NCI-H2227 treated with DMSO at 0.1 percent for 48 hours (cell line): ENCODE measurements at regions not wholly inside any gene's neighbourhood (a gene's known extent, or its start where the extent isn't known, plus 50 kb on each side); places are given as distances from the start of the nearest gene placed in this dataset.

ENCODE experiments used
- DNase-seq: peaks from one replicate; lab custom pipeline; 2025; lab: John Stamatoyannopoulos, UW

GRCh38 chr2:144701259-144701658 lies 181.3 kb upstream of the ZEB2 start:
- DNase-seq, result no peak

- DNase-seq, result no peak
Measured at GRCh38 chr2:144698156-144698555, 178.2 kb upstream of the ZEB2 start.

GRCh38 chr2:144695657-144696056 lies 175.7 kb upstream of the ZEB2 start:
- DNase-seq, result no peak

GRCh38 chr2:144694456-144694855 lies 174.5 kb upstream of the ZEB2 start:
- no peak for DNase-seq

GRCh38 chr2:144693179-144693578 lies 173.3 kb upstream of the ZEB2 start:
- DNase-seq, result no peak

- DNase-seq, result no peak
Measured at GRCh38 chr2:144692661-144693060, 172.7 kb upstream of the ZEB2 start.

- DNase-seq, result no peak
Measured at GRCh38 chr2:144690771-144691170, 170.9 kb upstream of the ZEB2 start.

GRCh38 chr2:144686518-144687215 lies 166.7 kb upstream of the ZEB2 start:
- DNase-seq, result no peak

- DNase-seq, result no peak
Measured at GRCh38 chr2:144683966-144684365, 164.0 kb upstream of the ZEB2 start.

GRCh38 chr2:144683107-144683753 lies 163.3 kb upstream of the ZEB2 start:
- DNase-seq, result no peak

- DNase-seq, result no peak
Measured at GRCh38 chr2:144682248-144682647, 162.3 kb upstream of the ZEB2 start.

GRCh38 chr2:144681389-144681788 lies 161.5 kb upstream of the ZEB2 start:
- DNase-seq, result no peak

- DNase-seq, result no peak
Measured at GRCh38 chr2:144679942-144680341, 160.0 kb upstream of the ZEB2 start.

- DNase-seq, result no peak
Measured at GRCh38 chr2:144678736-144679135, 158.8 kb upstream of the ZEB2 start.

- no peak for DNase-seq
Measured at GRCh38 chr2:144675731-144676130, 155.8 kb upstream of the ZEB2 start.

- no peak for DNase-seq
Measured at GRCh38 chr2:144675331-144675730, 155.4 kb upstream of the ZEB2 start.

GRCh38 chr2:144674071-144674470 lies 154.2 kb upstream of the ZEB2 start:
- no peak for DNase-seq

- no peak for DNase-seq
Measured at GRCh38 chr2:144673456-144673855, 153.5 kb upstream of the ZEB2 start.

- DNase-seq, result no peak
Measured at GRCh38 chr2:144671695-144672455, 152.0 kb upstream of the ZEB2 start.

- no peak for DNase-seq
Measured at GRCh38 chr2:144670738-144671137, 150.8 kb upstream of the ZEB2 start.

GRCh38 chr2:144670080-144670479 lies 150.2 kb upstream of the ZEB2 start:
- DNase-seq, result no peak

GRCh38 chr2:144669196-144669987 lies 149.5 kb upstream of the ZEB2 start:
- no peak for DNase-seq
